Gastroesophageal sphincter (tissue), 3 donors: ENCODE measurements at regions not wholly inside any gene's neighbourhood (a gene's known extent, or its start where the extent isn't known, plus 50 kb on each side); places are given as distances from the start of the nearest gene placed in this dataset.

ENCODE experiments used
- EP300 ChIP-seq: sonication (generic); formaldehyde crosslinking; IDR thresholded peaks from one replicate; pipeline ENCODE4 v1.6.1; 2017; ENCODE audit warnings: antibody characterized with exemption, mild to moderate bottlenecking
- POLR2AphosphoS5 ChIP-seq: sonication (generic); formaldehyde crosslinking; IDR thresholded peaks from one replicate; pipeline ENCODE4 v1.6.1; 2017; ENCODE audit warnings: antibody characterized with exemption
- TF ChIP-seq, protein P1 (sequence below), 4 experiments: fragments of 200-600 bp in 2 of 4; fragments of 450-650 bp in 2 of 4; sonication (generic) in 1 of 4; IDR thresholded peaks; one replicate each; pipeline ENCODE4 v1.5.1; 2017 to 2019; ENCODE audit warnings: antibody characterized with exemption in 4 of 4, mild to moderate bottlenecking in 2 of 4, moderate library complexity in 2 of 4

DNA sequence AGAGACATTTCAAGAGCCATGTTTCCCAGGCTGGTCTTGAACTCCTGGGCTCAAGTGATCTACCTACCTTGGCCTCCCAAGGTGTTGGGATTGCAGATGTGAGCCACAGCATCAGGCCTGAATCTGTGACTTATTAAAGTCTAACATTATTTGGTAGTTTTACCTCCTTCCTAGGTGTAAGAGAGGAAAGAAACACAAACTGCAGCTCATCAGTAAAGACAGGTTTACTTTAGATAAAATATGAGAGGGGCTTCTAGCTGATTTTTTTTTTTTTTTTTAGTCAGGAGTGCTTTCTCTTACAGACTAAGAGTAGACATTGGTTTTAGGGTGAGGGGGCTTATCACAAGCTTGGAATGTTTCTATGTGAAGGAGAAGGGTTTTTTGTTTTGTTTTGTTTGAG lies 63.9 kb upstream of the RNU6-1 start:
- TF ChIP-seq EP300 (no peak), POLR2AphosphoS5 (no peak)
- TF ChIP-seq, protein P1, sequence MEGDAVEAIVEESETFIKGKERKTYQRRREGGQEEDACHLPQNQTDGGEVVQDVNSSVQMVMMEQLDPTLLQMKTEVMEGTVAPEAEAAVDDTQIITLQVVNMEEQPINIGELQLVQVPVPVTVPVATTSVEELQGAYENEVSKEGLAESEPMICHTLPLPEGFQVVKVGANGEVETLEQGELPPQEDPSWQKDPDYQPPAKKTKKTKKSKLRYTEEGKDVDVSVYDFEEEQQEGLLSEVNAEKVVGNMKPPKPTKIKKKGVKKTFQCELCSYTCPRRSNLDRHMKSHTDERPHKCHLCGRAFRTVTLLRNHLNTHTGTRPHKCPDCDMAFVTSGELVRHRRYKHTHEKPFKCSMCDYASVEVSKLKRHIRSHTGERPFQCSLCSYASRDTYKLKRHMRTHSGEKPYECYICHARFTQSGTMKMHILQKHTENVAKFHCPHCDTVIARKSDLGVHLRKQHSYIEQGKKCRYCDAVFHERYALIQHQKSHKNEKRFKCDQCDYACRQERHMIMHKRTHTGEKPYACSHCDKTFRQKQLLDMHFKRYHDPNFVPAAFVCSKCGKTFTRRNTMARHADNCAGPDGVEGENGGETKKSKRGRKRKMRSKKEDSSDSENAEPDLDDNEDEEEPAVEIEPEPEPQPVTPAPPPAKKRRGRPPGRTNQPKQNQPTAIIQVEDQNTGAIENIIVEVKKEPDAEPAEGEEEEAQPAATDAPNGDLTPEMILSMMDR (IDR thresholded peaks at IDR 0.05), result no peak
